Thymus (tissue), 11 donors: ENCODE measurements at regions not wholly inside any gene's neighbourhood (a gene's known extent, or its start where the extent isn't known, plus 50 kb on each side); places are given as distances from the start of the nearest gene placed in this dataset.
A peak's percentile ranks its signal among the peaks of the same experiment; 100 is the strongest.

Source experiments
- DNase-seq, 9 donors: peaks; one replicate each; pipeline ENCODE4 v3.0.0-alpha.2; 2013; ENCODE audit warnings: low spot score in 9 of 9, low read depth in 6 of 9, missing footprints in 1 of 9
- H3K27ac ChIP-seq, 2 donors: one replicate each; pipeline ENCODE4 v1.5.1; 2013; ENCODE audit warnings: control low read depth in 1 of 2, low read depth in 1 of 2, low read length in 1 of 2, mild to moderate bottlenecking in 1 of 2, moderate library complexity in 1 of 2
- H3K27me3 ChIP-seq, 2 donors: one replicate each; pipeline ENCODE4 v1.5.1; 2013; ENCODE audit warnings: low read length in 1 of 2; ENCODE audit not compliant: control insufficient read depth in 2 of 2, insufficient read depth in 1 of 2
- H3K36me3 ChIP-seq, 2 donors: one replicate each; pipeline ENCODE4 v1.5.1; 2013; ENCODE audit warnings: low read length in 1 of 2, mild to moderate bottlenecking in 1 of 2, moderate library complexity in 1 of 2; ENCODE audit not compliant: control insufficient read depth in 2 of 2, insufficient read depth in 2 of 2
- H3K4me1 ChIP-seq, 2 donors: one replicate each; pipeline ENCODE4 v1.5.1; 2013; ENCODE audit warnings: low read length in 2 of 2; ENCODE audit not compliant: control insufficient read depth in 2 of 2, insufficient read depth in 2 of 2
- H3K4me3 ChIP-seq, 2 donors: one replicate each; pipeline ENCODE4 v1.5.1; 2013; ENCODE audit warnings: low read length in 2 of 2, control low read depth in 1 of 2, mild to moderate bottlenecking in 1 of 2
- H3K9me3 ChIP-seq, 2 donors: one replicate each; pipeline ENCODE4 v1.5.1; 2013; ENCODE audit warnings: low read length in 1 of 2, mild to moderate bottlenecking in 1 of 2; ENCODE audit not compliant: control insufficient read depth in 2 of 2, insufficient read depth in 1 of 2
- WGBS: extraction: QIAGEN DNeasy Blood & Tissue Kit; methylation state at CpG from one replicate; pipeline ENCODE4 v1.1.7; 2013; 5-methylcytosine and 5-hydroxymethylcytosine counted together
- donor health status: healthy.

- H3K27me3 ChIP-seq: no peaks in the 10 kb centered on the region
- H3K36me3 ChIP-seq: no peaks in the 10 kb centered on the region
- no peak for DNase-seq
- H3K27ac ChIP-seq: no peak overlapping the region
- H3K4me1 ChIP-seq: no peaks in the 10 kb centered on the region
- 89% methylated on average over 1 of the region's 1 CpG for WGBS
- no peaks in the 10 kb centered on the region for H3K9me3 ChIP-seq
- no peak overlapping the region for H3K4me3 ChIP-seq
These were observed 344.1 kb upstream of the WWC1 start for GRCh38 chr5:167947306-167947705.

- Histone ChIP-seq H3K4me3 (no peak overlapping the region), H3K27ac (no peak overlapping the region), H3K4me1 (no peaks in the 10 kb centered on the region), H3K36me3 (no peaks in the 10 kb centered on the region), H3K9me3 (no peaks in the 10 kb centered on the region), H3K27me3 (no peaks in the 10 kb centered on the region)
- WGBS: 17% methylated on average over 3 of the region's 3 CpGs
- no peak for DNase-seq
These were observed 343.2 kb upstream of the WWC1 start for GRCh38 chr5:167948251-167948650.

GRCh38 chr5:167949435-167949834 lies 342.0 kb upstream of the WWC1 start:
- Histone ChIP-seq H3K4me1 (no peaks in the 10 kb centered on the region), H3K27ac (no peak overlapping the region)
- WGBS: 96% methylated on average over 3 of the region's 3 CpGs

DNA sequence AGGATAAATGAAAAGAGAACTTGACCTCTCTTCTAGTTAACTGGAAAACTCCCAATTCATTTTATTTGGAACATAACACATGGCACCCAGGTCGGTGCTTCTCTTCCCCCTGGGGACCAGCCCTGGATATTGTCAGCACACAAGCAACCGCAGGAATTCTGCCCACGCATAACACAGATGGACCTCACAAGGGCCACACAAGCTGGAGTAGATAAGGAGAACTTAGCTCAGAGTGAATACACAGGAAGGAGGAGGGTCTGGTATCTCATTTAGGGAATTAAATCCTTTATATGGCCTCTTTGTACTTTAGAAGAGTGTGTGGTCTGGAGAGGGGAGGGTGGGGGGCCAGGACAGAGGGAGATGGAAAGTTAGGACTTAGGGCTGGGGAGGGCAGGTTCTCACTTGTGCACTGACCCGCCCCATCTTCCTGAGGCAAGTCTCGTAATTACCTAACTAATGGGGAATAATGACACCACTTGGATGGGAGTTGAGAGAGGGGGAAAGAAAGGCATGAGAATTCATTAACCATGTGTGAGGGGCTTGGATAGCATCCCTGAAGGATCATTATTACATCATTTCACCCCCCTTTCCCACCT lies 341.2 kb upstream of the WWC1 start:
- Histone ChIP-seq H3K4me3 (no peak overlapping the region), H3K27ac (peak overlapping the region in 1 of 2 donors; percentile 48), H3K9me3 (no peaks in the 10 kb centered on the region), H3K36me3 (no peaks in the 10 kb centered on the region), H3K4me1 (no peaks in the 10 kb centered on the region), H3K27me3 (no peaks in the 10 kb centered on the region)
- no peak for DNase-seq
- 92% methylated on average over 5 of the region's 5 CpGs for whole genome bisulfite sequencing

More at GRCh38 chr5:167949435-167949834, 342.0 kb upstream of the WWC1 start:
- H3K36me3 ChIP-seq: no peaks in the 10 kb centered on the region
- H3K9me3 ChIP-seq: no peaks in the 10 kb centered on the region
- no peak for DNase-seq
- no peaks in the 10 kb centered on the region for H3K27me3 ChIP-seq
- H3K4me3 ChIP-seq: no peak overlapping the region

DNA sequence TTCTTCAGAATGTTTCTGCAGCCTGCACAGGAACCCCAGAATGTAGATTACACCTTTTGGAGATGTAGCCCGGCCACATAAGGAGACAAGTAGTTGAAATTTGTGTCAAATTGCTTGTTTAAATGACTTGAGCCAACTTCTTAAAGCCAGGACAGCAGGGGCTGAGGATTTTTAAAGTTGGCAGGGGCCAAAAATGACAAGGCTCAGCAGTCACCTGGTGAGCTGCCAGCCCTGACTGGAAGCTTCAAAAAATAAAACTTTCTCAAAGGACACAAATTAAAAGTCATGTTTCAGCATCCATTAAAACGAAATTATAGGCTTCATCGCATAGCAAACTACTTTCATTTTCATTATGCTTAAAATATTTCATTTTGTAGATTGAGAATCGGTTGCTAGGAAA lies 340.3 kb upstream of the WWC1 start:
- no peaks in the 10 kb centered on the region for H3K4me1 ChIP-seq
- DNase-seq: no peak
- H3K27me3 ChIP-seq: no peaks in the 10 kb centered on the region
- H3K9me3 ChIP-seq: no peaks in the 10 kb centered on the region
- WGBS: 39% methylated on average over 4 of the region's 4 CpGs
- H3K4me3 ChIP-seq: no peak overlapping the region
- H3K27ac ChIP-seq: no peak overlapping the region
- H3K36me3 ChIP-seq: no peaks in the 10 kb centered on the region

DNA sequence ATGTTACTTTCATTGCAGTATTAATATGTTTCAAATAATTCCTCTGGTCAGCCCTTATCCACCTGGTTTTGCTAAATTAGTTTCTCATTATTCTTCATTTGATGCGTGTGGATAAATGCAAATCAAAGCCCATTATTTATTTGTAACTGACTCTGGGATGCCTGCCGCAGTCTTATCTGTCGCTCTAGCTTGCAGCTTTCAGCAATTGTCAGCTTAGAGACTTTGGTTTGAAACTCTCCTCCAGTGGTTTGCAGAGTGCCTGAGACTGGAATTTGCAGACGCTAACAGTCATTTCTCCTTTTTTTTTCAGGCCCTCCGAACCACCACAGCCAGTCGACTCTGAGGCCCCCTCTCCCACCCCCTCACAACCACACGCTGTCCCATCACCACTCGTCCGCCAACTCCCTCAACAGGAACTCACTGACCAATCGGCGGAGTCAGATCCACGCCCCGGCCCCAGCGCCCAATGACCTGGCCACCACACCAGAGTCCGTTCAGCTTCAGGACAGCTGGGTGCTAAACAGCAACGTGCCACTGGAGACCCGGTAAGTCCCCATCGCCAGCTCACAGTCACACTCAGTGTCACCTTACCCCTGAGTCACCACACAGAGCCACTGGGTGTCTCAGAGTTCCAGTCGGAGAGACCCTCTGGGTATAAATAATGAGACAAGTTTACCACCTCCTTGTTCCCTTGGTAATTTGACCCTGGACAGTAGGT lies 339.0 kb upstream of the WWC1 start:
- WGBS: 93% methylated on average over 19 of the region's 19 CpGs
- Histone ChIP-seq H3K4me3 (no peak overlapping the region), H3K36me3 (no peaks in the 10 kb centered on the region), H3K27me3 (no peaks in the 10 kb centered on the region), H3K4me1 (no peaks in the 10 kb centered on the region), H3K27ac (no peak overlapping the region), H3K9me3 (no peaks in the 10 kb centered on the region)
- DNase-seq: no peak

GRCh38 chr5:167953151-167953798 lies 338.2 kb upstream of the WWC1 start:
- H3K4me3 ChIP-seq: no peak overlapping the region
- H3K27ac ChIP-seq: no peak overlapping the region
- no peaks in the 10 kb centered on the region for H3K36me3 ChIP-seq
- H3K4me1 ChIP-seq: no peaks in the 10 kb centered on the region
- DNase-seq: no peak
- H3K27me3 ChIP-seq: no peaks in the 10 kb centered on the region
- H3K9me3 ChIP-seq: no peaks in the 10 kb centered on the region
- 91% methylated on average over 4 of the region's 4 CpGs for WGBS

- H3K36me3 ChIP-seq: no peaks in the 10 kb centered on the region
- DNase-seq: no peak
- 90% methylated on average over 2 of the region's 2 CpGs for WGBS
- no peak overlapping the region for H3K4me3 ChIP-seq
- H3K27ac ChIP-seq: no peak overlapping the region
- H3K27me3 ChIP-seq: no peaks in the 10 kb centered on the region
- H3K4me1 ChIP-seq: no peaks in the 10 kb centered on the region
- peaks cover 0 to 4% of the 10 kb centered on the region in 2 donors for H3K9me3 ChIP-seq
These were observed 329.7 kb upstream of the WWC1 start for GRCh38 chr5:167961731-167962130.

DNA sequence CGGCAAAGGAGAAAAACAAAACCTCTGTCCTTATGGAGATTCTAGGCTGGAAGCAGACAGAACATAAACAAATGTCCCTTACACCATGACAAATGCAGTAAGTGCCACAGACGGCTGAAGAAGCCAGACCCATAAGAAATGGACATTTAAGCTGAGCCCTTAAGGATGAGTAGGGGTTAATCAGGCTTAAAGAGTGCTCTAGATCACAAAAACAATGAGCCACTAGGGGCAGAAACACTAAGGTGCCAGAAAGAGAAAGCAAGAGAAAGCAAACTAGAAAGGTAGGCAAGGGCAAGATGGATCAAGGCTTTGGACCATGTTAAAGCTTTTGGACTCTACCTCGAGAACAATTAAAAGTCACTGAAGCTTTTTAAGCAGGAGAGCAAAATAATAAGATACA lies 326.9 kb upstream of the WWC1 start:
- Histone ChIP-seq H3K4me1 (no peaks in the 10 kb centered on the region), H3K9me3 (peaks cover 0 to 4% of the 10 kb centered on the region in 2 donors), H3K4me3 (no peak overlapping the region), H3K27me3 (no peaks in the 10 kb centered on the region), H3K27ac (no peak overlapping the region), H3K36me3 (no peaks in the 10 kb centered on the region)
- no peak for DNase-seq
- WGBS: 93% methylated on average over 3 of the region's 3 CpGs
